HAP-1 (cell line): ENCODE measurements at regions not wholly inside any gene's neighbourhood (a gene's known extent, or its start where the extent isn't known, plus 50 kb on each side); places are given as distances from the start of the nearest gene placed in this dataset.

Source experiments
- DNase-seq, 2 experiments: peaks; one replicate each; pipeline ENCODE4 v3.0.0-alpha.2; 2016 to 2020; ENCODE audit warnings: low spot score in 2 of 2
- H3K27me3 ChIP-seq: fragments of 250-450 bp; sonication (Bioruptor Pico); 2 replicates; pipeline ENCODE4 v1.5.1; 2020; ENCODE audit warnings: low read depth, mild to moderate bottlenecking, moderate library complexity
- H3K36me3 ChIP-seq: fragments of 250-450 bp; sonication (Bioruptor Pico); replicated peaks from 2 replicates; pipeline ENCODE4 v1.5.1; 2020; ENCODE audit warnings: mild to moderate bottlenecking
- H3K4me1 ChIP-seq: fragments of 250-450 bp; sonication (Bioruptor Pico); 2 replicates; pipeline ENCODE4 v1.5.1; 2020; ENCODE audit warnings: mild to moderate bottlenecking
- H3K4me3 ChIP-seq: fragments of 250-450 bp; sonication (Bioruptor Pico); 2 replicates; pipeline ENCODE4 v1.5.1; 2020; ENCODE audit warnings: mild to moderate bottlenecking, moderate library complexity
- H3K9me3 ChIP-seq: fragments of 250-450 bp; sonication (Bioruptor Pico); 2 replicates; pipeline ENCODE4 v1.5.1; 2020; ENCODE audit warnings: mild to moderate bottlenecking, moderate library complexity
- in situ Hi-C: fragments of 300-500 bp; cut with MboI; formaldehyde crosslinking; loops from 3 replicates; pipeline ENCODE4 v1.14.3; 2020; ENCODE audit warnings: low sequenced_read_pairs, inconsistent platforms, mixed read lengths

DNA sequence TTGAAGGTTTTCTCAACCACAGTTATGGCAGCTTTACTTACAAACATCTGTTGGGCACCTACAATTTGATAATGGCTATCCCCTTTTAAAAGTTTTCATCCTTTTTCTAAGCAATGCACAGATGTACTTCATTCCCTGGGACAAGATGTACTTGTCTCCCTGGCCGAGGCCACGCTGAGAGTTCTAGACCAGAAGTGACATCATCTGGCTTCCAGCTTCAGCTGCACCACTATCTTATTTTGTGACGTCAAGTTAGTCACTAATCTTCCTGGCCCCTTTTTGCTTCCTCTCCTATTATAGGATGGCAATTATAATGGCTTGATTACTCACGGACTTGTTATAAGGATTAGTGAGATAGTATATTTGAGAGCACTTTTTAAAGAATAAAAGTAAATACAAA is 386.4 kb downstream of the BCL11A start:
- H3K27me3 ChIP-seq: no peaks in the 10 kb centered on the region
- in situ Hi-C loops: no loop called here
- H3K36me3 ChIP-seq: no peaks in the 10 kb centered on the region
- H3K4me3 ChIP-seq: no peak overlapping the region
- H3K4me1 ChIP-seq: no peaks in the 10 kb centered on the region
- no peaks in the 10 kb centered on the region for H3K9me3 ChIP-seq
- no peak for DNase-seq

DNA sequence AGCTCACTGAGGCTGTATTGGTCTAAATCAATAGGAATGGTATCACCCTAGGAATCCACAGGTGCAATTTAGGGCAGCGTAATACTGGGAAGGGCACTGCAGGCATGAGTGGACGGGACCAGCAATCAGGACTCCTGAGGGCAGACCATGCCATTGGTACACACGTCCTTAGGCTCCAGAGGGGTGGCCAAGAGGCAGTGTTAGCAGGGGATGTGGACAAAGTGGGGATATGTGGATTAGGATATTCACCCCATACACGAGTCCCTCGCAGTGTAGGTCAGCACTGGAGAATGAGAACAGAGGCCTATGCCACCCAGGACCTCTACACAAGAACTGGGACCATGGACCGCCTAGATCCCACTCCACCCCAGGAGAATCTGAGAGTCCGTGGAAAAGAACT is 389.8 kb downstream of the BCL11A start:
- H3K36me3 ChIP-seq: no peaks in the 10 kb centered on the region
- H3K4me3 ChIP-seq: no peak overlapping the region
- in situ Hi-C loops: no loop called here
- H3K27me3 ChIP-seq: no peaks in the 10 kb centered on the region
- no peaks in the 10 kb centered on the region for H3K4me1 ChIP-seq
- no peak for DNase-seq
- no peaks in the 10 kb centered on the region for H3K9me3 ChIP-seq

DNA sequence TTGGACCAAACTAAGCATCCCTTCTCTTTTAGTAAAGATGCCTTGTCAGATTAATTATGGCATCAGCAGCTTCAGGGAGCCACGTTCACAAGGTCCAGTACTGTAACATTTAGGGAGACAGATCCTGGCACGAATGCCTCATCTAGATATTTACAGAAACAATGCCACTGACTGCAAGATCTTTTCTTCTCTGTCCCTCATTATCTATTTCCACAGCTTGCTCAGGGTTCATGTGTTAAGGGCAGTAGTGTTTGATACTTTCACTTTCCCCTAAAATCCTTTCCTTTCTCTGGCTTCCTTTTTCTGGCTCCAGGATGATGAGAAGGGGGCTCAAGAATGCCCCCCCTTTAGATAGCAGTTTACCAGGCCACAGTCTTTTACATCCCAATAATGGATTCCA is 393.9 kb downstream of the BCL11A start:
- Histone ChIP-seq H3K9me3 (no peaks in the 10 kb centered on the region), H3K4me1 (no peaks in the 10 kb centered on the region), H3K27me3 (no peaks in the 10 kb centered on the region), H3K4me3 (no peak overlapping the region), H3K36me3 (no peaks in the 10 kb centered on the region)
- DNase-seq: no peak
- in situ Hi-C loops: no loop called here

DNA sequence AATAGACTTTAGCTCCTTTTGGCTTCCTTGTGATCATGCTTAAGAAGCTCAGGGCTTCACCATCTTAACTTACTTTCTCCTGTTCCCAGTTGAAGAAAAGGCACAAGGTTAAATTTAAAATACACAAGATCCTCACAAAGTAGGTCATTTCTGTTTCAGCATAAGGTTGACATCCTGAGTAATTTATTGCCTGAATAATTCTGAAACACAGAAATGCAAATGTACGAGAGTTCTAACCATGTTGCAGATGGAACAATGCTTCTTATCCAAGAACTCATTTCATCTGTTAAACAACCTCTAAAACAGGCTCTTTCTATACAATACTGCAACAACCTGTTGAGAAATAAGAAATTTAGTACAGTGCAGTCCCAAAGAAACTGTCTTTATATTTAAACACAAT is 395.2 kb downstream of the BCL11A start:
- Histone ChIP-seq H3K4me1 (no peaks in the 10 kb centered on the region), H3K27me3 (no peaks in the 10 kb centered on the region), H3K4me3 (no peak overlapping the region), H3K9me3 (no peaks in the 10 kb centered on the region), H3K36me3 (no peaks in the 10 kb centered on the region)
- DNase-seq: no peak
- in situ Hi-C loops: no loop called here

DNA sequence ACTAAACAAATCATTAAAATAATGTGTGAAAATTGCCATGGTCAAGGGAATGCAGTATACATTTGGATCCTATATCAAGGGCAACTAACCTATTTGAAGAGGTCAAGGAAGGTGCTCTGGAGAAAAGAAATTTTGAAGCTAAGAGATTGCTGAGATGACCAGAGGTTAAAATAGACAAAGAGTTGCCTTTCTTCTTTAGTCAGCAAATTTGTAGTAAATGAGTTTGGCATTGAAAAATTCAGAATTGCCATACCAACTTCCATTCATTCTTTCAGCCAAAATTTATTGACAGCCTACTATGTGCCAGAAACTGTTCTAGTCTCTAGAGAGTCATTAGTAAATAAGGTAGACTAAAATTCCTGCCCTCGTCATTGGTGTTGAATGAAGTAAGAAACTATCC is 396.2 kb downstream of the BCL11A start:
- H3K36me3 ChIP-seq: no peaks in the 10 kb centered on the region
- H3K9me3 ChIP-seq: peaks cover 4% of the 10 kb centered on the region; the same call in 1 of the 2 replicates
- no peak for DNase-seq
- no peaks in the 10 kb centered on the region for H3K27me3 ChIP-seq
- H3K4me1 ChIP-seq: no peaks in the 10 kb centered on the region
- no peak overlapping the region for H3K4me3 ChIP-seq
- in situ Hi-C loops: no loop called here

DNA sequence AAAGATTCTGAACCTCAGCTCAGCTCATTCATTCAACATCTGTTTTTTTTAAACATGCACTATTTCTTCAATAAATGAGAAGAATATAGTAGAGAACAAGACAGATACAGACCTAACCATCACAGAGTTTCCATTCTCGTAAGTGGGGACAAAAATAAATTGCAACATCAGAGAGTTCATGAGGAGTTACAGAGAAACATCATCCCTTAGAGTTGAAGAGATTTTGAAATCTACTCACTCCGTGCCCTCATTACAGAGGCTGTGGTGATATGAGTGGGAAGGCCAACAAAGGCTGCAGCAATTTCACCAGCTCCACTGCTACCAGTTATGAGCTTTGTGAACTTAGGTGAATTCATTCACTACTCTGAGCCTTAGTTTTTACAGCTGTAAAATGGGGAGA is 399.3 kb downstream of the BCL11A start:
- no peak overlapping the region for H3K4me3 ChIP-seq
- peaks cover 4% of the 10 kb centered on the region; the same call in 1 of the 2 replicates for H3K9me3 ChIP-seq
- no peak for DNase-seq
- no peaks in the 10 kb centered on the region for H3K27me3 ChIP-seq
- H3K36me3 ChIP-seq: no peaks in the 10 kb centered on the region
- in situ Hi-C loops: no loop called here
- no peaks in the 10 kb centered on the region for H3K4me1 ChIP-seq

DNA sequence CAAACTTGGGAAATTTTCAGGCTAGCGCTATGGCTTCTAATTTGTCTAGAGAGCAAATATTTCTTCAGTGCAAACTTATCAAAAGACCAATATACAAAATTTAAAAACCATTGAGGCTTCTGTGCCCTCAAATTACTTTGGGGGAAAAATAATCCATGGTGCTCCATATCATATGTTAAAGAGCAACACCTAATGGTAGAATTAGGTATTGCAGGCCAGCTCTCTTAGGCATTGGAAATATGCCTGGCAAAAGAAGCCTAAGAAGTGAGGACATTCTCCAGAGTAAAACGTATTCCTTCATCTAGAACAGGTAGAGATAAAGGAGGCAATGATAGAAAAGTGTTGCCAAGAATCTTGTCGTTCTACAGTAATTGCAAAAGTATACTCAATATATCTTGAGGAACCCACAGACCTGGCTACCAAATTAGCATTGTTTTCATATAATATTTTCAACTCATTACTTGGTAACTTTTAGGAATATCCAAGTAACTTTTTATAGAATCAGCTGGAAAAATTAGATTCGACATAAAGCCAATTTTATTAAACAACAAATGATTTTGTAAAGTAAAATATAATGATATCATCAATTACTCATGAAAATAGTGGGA is 401.1 kb downstream of the BCL11A start:
- Histone ChIP-seq H3K4me1 (no peaks in the 10 kb centered on the region), H3K9me3 (peaks cover 4% of the 10 kb centered on the region; the same call in 1 of the 2 replicates), H3K36me3 (no peaks in the 10 kb centered on the region), H3K27me3 (no peaks in the 10 kb centered on the region), H3K4me3 (no peak overlapping the region)
- in situ Hi-C loops: no loop called here
- peak; percentile 3 to 24 for DNase-seq

DNA sequence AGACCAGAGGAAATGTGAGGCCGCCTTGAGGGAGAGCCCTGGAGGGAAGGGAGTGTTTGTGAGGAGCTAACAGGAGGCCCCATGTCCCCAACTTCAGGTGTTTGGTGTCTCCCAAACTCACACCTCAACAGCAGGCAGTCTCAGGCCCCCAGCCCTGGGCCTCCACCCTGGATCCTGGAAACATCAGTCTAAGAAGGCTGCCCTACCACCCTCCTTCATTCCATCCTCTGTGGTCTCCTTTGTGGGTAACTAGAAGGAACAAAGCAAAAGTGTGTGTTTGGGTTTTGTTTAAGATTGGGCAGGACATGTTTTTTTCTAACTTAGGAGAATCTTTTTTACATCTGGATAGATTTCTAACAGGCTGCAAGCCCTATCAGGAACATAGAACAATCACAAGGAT is 404.3 kb downstream of the BCL11A start:
- Histone ChIP-seq H3K4me3 (no peak overlapping the region), H3K4me1 (no peaks in the 10 kb centered on the region), H3K9me3 (peaks cover 4% of the 10 kb centered on the region; the same call in 1 of the 2 replicates), H3K36me3 (no peaks in the 10 kb centered on the region), H3K27me3 (no peaks in the 10 kb centered on the region)
- DNase-seq: no peak
- in situ Hi-C loops: no loop called here

DNA sequence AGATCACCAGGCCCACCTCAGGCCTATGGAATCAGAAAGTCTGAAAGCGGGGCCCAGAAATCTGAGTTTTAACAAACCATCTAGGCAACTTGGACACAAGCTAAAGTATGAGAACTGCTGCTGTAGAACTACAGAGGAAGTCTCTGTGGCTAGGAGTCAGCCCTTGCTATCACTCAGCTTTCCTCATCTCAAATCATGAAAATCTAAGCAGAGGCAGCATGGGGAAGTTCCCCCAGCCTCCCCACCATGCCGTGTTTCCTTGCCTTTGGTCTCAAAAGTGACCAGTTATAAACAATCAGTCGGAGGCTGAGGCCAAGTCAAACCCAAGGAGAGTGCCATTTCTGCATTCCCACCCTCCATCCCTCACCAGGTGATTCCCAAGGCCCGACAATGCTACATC is 404.7 kb downstream of the BCL11A start:
- in situ Hi-C loops: no loop called here
- Histone ChIP-seq H3K27me3 (no peaks in the 10 kb centered on the region), H3K9me3 (peaks cover 4% of the 10 kb centered on the region; the same call in 1 of the 2 replicates), H3K4me1 (no peaks in the 10 kb centered on the region), H3K4me3 (no peak overlapping the region), H3K36me3 (no peaks in the 10 kb centered on the region)
- DNase-seq: no peak

DNA sequence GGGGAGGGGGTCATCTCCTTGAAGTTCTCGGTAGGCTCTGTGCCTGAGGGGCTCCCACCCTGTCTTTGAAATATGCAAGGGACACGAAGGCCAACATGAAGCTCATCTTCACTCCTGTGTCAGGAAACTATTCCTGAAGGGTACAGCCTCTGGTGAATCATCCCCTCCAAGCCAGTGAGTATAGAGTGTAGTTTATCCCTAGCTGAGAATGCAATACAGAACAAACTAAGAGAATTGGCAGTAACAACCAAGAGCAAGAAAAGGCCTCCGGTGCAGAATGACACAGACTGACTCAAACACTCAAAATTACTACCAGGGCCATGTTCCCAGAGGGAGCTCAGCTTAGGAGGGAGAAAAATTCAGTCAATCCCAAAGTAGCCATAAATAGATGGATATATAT is 413.3 kb downstream of the BCL11A start:
- in situ Hi-C loops: no loop called here
- H3K27me3 ChIP-seq: no peaks in the 10 kb centered on the region

DNA sequence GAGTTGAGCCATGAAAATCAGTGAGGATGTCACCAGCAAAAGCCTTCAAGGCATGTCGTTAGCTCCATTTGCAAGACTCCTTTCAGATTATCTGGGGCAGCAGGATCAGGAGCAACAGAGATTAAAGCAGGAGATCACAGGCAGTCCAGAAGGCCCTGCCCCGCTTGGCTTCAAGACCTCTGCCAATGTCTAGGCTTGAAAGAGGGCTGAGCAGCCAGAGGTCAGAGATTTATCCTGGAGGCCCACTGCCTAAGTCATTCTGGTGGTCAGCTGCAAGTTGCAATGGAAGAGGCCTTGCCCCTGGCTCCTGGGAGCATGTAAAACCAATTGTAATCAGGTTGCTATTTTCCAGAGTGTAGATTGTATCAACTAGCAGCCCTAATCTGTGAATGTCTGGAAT is 416.5 kb downstream of the BCL11A start:
- Histone ChIP-seq H3K4me3 (no peak overlapping the region), H3K36me3 (no peaks in the 10 kb centered on the region), H3K4me1 (no peaks in the 10 kb centered on the region), H3K27me3 (no peaks in the 10 kb centered on the region), H3K9me3 (no peaks in the 10 kb centered on the region)
- no peak for DNase-seq
- in situ Hi-C loops: no loop called here

More for the DNA sequence above, 413.3 kb downstream of the BCL11A start:
- Histone ChIP-seq H3K36me3 (no peaks in the 10 kb centered on the region), H3K4me1 (no peaks in the 10 kb centered on the region), H3K4me3 (no peak overlapping the region), H3K9me3 (no peaks in the 10 kb centered on the region)
- no peak for DNase-seq

DNA sequence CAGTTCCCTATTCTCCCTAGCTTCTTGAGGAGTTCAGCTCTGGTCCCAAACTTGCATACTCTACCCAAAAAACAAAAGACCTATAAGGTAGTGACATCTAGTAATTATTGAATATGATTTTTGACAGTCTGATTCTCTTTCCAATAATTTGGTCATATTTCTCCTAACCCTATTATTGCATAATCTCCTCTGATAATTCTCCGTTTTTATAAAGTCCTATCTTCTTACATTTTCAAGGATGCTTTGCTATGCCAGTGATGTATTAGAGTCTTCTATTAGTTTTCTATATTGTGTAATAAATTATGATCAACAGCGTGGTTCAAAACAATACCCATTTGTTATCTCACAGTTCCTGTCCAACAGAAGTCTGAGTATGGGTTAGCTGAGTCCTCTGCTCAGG is 426.3 kb downstream of the BCL11A start:
- Histone ChIP-seq H3K4me3 (no peak overlapping the region), H3K4me1 (no peaks in the 10 kb centered on the region), H3K36me3 (no peaks in the 10 kb centered on the region), H3K9me3 (no peaks in the 10 kb centered on the region), H3K27me3 (no peaks in the 10 kb centered on the region)
- in situ Hi-C loops: no loop called here
- DNase-seq: no peak

DNA sequence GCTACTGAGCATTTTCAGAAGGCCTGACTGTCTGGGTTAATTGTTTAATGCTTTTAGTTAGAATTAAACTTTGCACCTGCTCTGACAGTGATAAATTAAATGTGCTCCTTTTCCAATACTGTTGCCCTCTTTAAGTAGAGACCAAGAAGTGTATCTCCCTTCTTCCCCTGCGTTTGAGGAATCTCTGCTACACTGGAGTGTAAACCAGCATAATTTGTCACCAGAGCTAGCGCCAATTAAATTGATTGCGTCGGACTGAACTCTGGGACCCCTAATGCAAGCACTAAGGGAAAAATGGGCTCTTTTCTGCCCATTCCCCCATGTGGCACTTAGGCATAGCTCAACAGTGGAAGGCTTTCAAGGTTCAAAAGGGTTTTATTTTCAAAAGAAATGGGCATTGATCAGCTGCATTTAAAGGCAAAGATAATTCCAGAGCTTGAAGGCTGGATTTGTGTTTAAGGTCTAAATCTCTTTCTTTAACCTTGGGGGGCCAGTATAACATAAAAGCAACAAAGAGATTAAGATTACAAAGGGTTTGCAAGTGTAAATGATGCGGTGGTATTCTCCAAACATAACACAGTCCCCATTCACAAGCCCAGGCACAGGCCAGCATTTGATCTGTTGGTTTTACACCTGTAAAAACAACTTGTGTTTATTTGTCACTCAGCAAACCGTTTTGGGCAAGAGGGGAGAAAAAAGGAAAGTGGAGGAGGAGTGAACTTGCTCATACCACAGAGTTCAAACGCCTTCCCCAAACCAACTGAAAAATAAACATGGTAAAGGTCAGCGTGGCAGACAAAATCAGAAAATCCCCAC is 427.6 kb downstream of the BCL11A start:
- Histone ChIP-seq H3K4me3 (no peak overlapping the region), H3K36me3 (no peaks in the 10 kb centered on the region), H3K4me1 (no peaks in the 10 kb centered on the region), H3K27me3 (no peaks in the 10 kb centered on the region), H3K9me3 (no peaks in the 10 kb centered on the region)
- peak in 1 of 2 experiments; percentile 8 for DNase-seq
- in situ Hi-C loops: no loop called here

DNA sequence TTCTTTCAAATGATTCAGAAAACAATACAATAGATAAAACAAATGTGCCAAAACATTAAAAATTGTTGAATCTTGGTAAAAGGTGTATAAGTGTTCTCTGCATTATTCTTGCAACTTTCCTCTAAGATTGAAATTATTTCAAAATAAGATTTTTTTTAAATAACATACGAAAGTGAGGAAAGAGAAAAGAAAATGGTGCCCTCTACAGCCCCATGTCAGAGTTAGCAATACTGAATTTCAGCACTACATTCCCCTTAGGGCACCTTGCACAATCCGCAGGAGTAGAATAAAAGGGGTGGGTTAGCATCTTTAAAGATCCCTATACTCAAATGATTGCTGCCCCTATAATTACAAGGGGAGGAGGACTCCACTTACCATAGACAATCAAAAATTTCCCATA is 433.7 kb downstream of the BCL11A start:
- H3K4me3 ChIP-seq: no peak overlapping the region
- no peak for DNase-seq
- H3K36me3 ChIP-seq: no peaks in the 10 kb centered on the region
- no peaks in the 10 kb centered on the region for H3K9me3 ChIP-seq
- no peaks in the 10 kb centered on the region for H3K4me1 ChIP-seq
- H3K27me3 ChIP-seq: no peaks in the 10 kb centered on the region
- in situ Hi-C loops: no loop called here
